ENCODE measurements at regions not wholly inside any gene's neighbourhood (a gene's known extent, or its start where the extent isn't known, plus 50 kb on each side); places are given as distances from the start of the nearest gene placed in this dataset.
"Not testable (repeated sequence)": the region's sequence is repeated elsewhere in the genome, so short reads cannot be mapped to it uniquely, and the experiment has no call there.

DNA sequence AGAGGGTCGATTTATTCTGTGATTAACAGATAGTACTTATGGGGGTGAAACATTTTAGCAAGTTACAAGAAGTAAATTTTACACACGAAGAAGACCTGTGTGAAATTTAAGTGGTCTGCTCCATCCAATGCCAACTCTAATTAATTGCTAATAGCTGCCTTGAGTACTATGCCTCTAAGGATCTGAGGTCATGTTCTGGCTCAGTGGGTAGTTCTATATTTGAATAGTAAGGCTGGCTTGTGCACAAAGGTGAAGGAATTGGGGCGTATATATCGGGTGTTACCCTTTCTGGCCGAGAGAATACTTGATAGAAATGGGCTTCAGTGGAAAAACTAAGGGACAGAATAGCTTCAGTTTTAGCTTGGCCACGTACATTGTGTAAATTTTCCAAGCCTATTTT, 345.2 kb upstream of the ANKRD30A start:
- no peak for DNase-seq (ENCODE audit: low read depth, low spot score)
- Histone ChIP-seq H3K27me3 (ENCODE audit: control insufficient read depth, insufficient read depth, low read length) (no peaks in the 10 kb centered on the region), H3K9me3 (ENCODE audit: control insufficient read depth, insufficient read depth, low read length) (no peaks in the 10 kb centered on the region), H3K27ac (ENCODE audit: low read depth, low read length) (no peak overlapping the region), H3K4me3 (ENCODE audit: low read depth, low read length) (no peak overlapping the region)
- TF ChIP-seq, protein P1, sequence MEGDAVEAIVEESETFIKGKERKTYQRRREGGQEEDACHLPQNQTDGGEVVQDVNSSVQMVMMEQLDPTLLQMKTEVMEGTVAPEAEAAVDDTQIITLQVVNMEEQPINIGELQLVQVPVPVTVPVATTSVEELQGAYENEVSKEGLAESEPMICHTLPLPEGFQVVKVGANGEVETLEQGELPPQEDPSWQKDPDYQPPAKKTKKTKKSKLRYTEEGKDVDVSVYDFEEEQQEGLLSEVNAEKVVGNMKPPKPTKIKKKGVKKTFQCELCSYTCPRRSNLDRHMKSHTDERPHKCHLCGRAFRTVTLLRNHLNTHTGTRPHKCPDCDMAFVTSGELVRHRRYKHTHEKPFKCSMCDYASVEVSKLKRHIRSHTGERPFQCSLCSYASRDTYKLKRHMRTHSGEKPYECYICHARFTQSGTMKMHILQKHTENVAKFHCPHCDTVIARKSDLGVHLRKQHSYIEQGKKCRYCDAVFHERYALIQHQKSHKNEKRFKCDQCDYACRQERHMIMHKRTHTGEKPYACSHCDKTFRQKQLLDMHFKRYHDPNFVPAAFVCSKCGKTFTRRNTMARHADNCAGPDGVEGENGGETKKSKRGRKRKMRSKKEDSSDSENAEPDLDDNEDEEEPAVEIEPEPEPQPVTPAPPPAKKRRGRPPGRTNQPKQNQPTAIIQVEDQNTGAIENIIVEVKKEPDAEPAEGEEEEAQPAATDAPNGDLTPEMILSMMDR (IDR thresholded peaks at IDR 0.05; ENCODE audit: low read depth, low read length), result no peak
- ChIA-PET POLR2A (interaction anchor here (0.7 kb wide), 2 partner anchors 444 to 608 kb away, joined by 3 to 4 read pairs; no protein-coding TSS in a partner anchor), CTCF (interaction anchor here (0.7 to 5.2 kb wide), 27 partner anchors 10 to 1659 kb away, joined by 3 to 215 read pairs (median 4); no protein-coding TSS in a partner anchor)

DNA sequence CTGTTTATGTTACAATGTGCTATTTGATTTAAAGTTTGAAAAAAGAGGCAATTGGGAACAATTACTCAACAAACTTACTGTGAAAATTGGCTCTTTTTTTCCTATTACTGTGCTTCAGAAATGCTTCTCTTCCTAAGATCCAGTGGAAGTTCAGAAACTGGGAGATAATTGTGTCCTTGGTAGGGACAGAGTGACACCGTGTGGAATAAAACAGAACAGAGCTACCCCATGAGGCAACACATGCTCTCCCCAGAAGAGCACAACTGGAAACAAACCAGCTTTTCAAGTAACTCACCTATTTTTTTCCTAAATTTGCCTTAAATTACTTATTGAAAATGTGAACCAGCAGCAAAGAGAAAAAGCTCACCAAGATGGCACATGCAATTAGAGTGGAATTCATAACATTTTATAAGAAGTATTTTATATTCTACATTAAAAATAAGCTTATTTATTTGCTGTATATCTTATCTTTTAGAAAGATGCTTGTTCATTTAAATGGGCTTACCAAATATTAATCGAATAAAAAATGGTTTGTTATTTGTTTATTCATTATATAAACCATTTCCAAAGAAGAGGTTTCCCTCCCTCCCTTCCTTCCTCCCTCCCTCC, 346.1 kb upstream of the ANKRD30A start:
- CTCF ChIA-PET, result interaction anchor here (0.6 to 5.2 kb wide), 42 partner anchors 11 to 1658 kb away, joined by 3 to 215 read pairs (median 3); no protein-coding TSS in a partner anchor
- H3K27ac ChIP-seq (ENCODE audit: low read depth, low read length), result no peak overlapping the region
- DNase-seq (ENCODE audit: low read depth, low spot score), result peak; percentile 64
- no peaks in the 10 kb centered on the region for H3K9me3 ChIP-seq (ENCODE audit: control insufficient read depth, insufficient read depth, low read length)
- no peak overlapping the region for H3K4me3 ChIP-seq (ENCODE audit: low read depth, low read length)
- POLR2A ChIA-PET, result interaction anchor here (0.7 kb wide), 1 partner anchor 443 kb away, joined by 4 read pairs; no protein-coding TSS in a partner anchor
- H3K27me3 ChIP-seq (ENCODE audit: control insufficient read depth, insufficient read depth, low read length), result no peaks in the 10 kb centered on the region
- TF ChIP-seq, protein P1 (IDR thresholded peaks at IDR 0.05; ENCODE audit: low read depth, low read length), result peak; percentile 86

DNA sequence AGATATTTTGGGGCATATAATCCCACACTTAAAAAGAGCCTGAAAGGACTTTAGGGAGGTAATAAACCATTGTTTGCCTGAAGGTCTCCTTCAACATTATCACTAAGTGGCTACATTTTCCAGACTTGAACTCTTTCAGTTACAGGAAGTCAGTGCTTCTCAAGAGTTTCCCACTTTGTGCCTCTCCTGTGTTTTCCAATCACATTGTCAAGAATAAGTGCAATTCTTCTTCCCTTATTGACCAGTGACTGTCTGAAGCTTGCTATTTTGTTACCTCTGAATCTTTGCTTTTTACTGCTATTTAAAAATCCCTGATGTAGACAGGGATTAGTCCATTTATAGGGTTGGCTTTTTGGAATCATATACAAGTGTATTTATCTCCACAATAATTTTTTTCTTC, 346.7 kb upstream of the ANKRD30A start:
- ChIA-PET CTCF (interaction anchor here (1.1 to 5.2 kb wide), 8 partner anchors 11 to 1216 kb away, joined by 3 to 215 read pairs (median 8); no protein-coding TSS in a partner anchor), POLR2A (no interaction called here)
- no peak for DNase-seq (ENCODE audit: low read depth, low spot score)
- Histone ChIP-seq H3K9me3 (ENCODE audit: control insufficient read depth, insufficient read depth, low read length) (no peaks in the 10 kb centered on the region), H3K27me3 (ENCODE audit: control insufficient read depth, insufficient read depth, low read length) (no peaks in the 10 kb centered on the region), H3K27ac (ENCODE audit: low read depth, low read length) (no peak overlapping the region), H3K4me3 (ENCODE audit: low read depth, low read length) (no peak overlapping the region)
- TF ChIP-seq, protein P1 (IDR thresholded peaks at IDR 0.05; ENCODE audit: low read depth, low read length), result no peak

DNA sequence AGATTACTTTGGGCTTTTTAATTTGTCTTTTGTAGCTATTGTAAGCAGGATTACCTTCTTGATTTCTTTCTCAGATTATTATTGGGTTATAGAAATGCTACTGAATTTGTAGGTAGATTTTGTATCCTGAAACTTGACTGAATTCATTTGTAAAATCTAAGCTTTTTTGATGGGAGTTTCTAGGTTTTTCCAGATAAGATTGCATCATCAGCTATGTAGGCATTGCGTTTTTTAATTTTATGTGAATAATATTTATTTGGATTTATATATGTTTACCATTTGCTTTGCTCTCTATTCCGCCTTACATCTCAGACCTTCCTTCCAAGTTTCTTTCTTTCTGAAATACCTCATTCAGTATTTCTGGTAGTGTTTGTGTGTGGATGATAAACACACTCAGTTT, 351.7 kb upstream of the ANKRD30A start:
- TF ChIP-seq, protein P1 (IDR thresholded peaks at IDR 0.05; ENCODE audit: low read depth, low read length), result no peak
- ChIA-PET POLR2A (no interaction called here), CTCF (interaction anchor here (2.5 to 3.3 kb wide), 2 partner anchors 1137 to 1160 kb away, joined by 13 to 24 read pairs; no protein-coding TSS in a partner anchor)
- no peak for DNase-seq (ENCODE audit: low read depth, low spot score)
- Histone ChIP-seq H3K9me3 (ENCODE audit: control insufficient read depth, insufficient read depth, low read length) (no peaks in the 10 kb centered on the region), H3K27ac (ENCODE audit: low read depth, low read length) (no peak overlapping the region), H3K27me3 (ENCODE audit: control insufficient read depth, insufficient read depth, low read length) (no peaks in the 10 kb centered on the region), H3K4me3 (ENCODE audit: low read depth, low read length) (no peak overlapping the region)

DNA sequence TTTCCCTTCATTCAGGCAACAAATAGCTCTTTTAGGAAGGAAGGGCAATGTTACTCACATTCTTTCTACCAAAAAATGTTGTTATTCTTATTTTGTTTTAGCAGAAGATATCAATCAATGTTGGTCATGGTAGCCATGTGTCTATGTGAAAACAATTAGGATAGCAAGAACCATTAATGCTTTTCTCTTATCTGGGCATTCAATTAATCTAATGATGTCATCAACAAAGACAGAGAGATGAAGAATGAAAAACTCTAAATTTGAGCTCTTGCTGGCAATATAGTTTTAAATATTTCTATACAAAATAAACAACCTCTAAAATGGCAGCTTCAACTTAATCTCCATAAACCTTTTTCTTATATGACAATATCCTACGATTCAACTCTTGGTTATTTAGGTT, 353.7 kb upstream of the ANKRD30A start:
- CTCF ChIA-PET, result interaction anchor here (2.5 to 3.3 kb wide), 2 partner anchors 1135 to 1158 kb away, joined by 13 to 24 read pairs; no protein-coding TSS in a partner anchor
- no peak overlapping the region for H3K4me3 ChIP-seq (ENCODE audit: low read depth, low read length)
- no peak for DNase-seq (ENCODE audit: low read depth, low spot score)
- TF ChIP-seq, protein P1 (IDR thresholded peaks at IDR 0.05; ENCODE audit: low read depth, low read length), result no peak
- no peak overlapping the region for H3K27ac ChIP-seq (ENCODE audit: low read depth, low read length)
- no peaks in the 10 kb centered on the region for H3K9me3 ChIP-seq (ENCODE audit: control insufficient read depth, insufficient read depth, low read length)
- H3K27me3 ChIP-seq (ENCODE audit: control insufficient read depth, insufficient read depth, low read length), result no peaks in the 10 kb centered on the region
- POLR2A ChIA-PET, result no interaction called here

DNA sequence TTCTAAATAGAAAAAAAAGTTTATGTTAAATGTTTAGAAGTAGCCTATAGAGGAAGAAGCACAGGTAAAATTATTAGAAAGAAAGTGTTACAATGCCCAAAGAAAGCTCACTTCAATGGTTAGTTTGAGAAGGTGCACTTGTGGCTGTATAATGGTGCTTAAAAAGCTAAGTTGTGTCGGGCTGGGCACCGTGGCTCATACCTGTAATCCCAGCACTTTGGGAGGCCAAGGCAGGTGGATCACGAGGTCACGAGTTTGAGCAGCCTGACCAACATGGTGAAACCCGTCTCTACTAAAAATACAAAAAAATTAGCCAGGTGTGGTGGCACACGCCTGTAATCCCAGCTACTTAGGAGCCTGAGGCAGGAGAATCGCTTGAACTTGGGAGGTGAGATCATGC, 355.7 kb upstream of the ANKRD30A start:
- H3K27me3 ChIP-seq (ENCODE audit: control insufficient read depth, insufficient read depth, low read length); H3K4me3 ChIP-seq (ENCODE audit: low read depth, low read length); H3K9me3 ChIP-seq (ENCODE audit: control insufficient read depth, insufficient read depth, low read length); DNase-seq (ENCODE audit: low read depth, low spot score); POLR2A ChIA-PET; H3K27ac ChIP-seq (ENCODE audit: low read depth, low read length): not testable (repeated sequence)
- CTCF ChIA-PET, result interaction anchor here (0.8 to 1.9 kb wide), 2 partner anchors 10 to 1134 kb away, joined by 3 to 5 read pairs; no protein-coding TSS in a partner anchor
